HEK293T (cell line): ENCODE measurements at regions not wholly inside any gene's neighbourhood (a gene's known extent, or its start where the extent isn't known, plus 50 kb on each side); places are given as distances from the start of the nearest gene placed in this dataset.

Experiments
- ARNT ChIP-seq: fragments of 450-650 bp; IDR thresholded peaks from 2 replicates; pipeline ENCODE4 v1.6.1; 2017; ENCODE audit warnings: mild to moderate bottlenecking
- BHLHE40 ChIP-seq: fragments of 450-650 bp; IDR thresholded peaks from 2 replicates; pipeline ENCODE4 v1.6.1; 2016; ENCODE audit warnings: mild to moderate bottlenecking, moderate library complexity, borderline replicate concordance
- ELF4 ChIP-seq: fragments of 450-650 bp; IDR thresholded peaks from 2 replicates; pipeline ENCODE4 v1.6.1; 2017; ENCODE audit warnings: antibody characterized with exemption
- FOXA1 ChIP-seq: fragments of 450-650 bp; IDR thresholded peaks from 2 replicates; pipeline ENCODE4 v1.6.1; 2016; ENCODE audit warnings: mild to moderate bottlenecking
- FOXK2 ChIP-seq: fragments of 450-650 bp; IDR thresholded peaks from 2 replicates; pipeline ENCODE4 v1.6.1; 2016; ENCODE audit warnings: mild to moderate bottlenecking
- FOXM1 ChIP-seq: fragments of 450-650 bp; IDR thresholded peaks from 2 replicates; pipeline ENCODE4 v1.6.1; 2017; ENCODE audit warnings: mild to moderate bottlenecking, borderline replicate concordance
- HDGF ChIP-seq: fragments of 450-650 bp; IDR thresholded peaks from 2 replicates; pipeline ENCODE4 v1.6.1; 2017; ENCODE audit warnings: antibody characterized with exemption, borderline replicate concordance
- NFRKB ChIP-seq: fragments of 450-650 bp; IDR thresholded peaks from 2 replicates; pipeline ENCODE4 v1.6.1; 2016; ENCODE audit warnings: mild to moderate bottlenecking, moderate library complexity
- PKNOX1 ChIP-seq: fragments of 450-650 bp; IDR thresholded peaks from 2 replicates; pipeline ENCODE4 v1.6.1; 2016
- SUZ12 ChIP-seq: fragments of 450-650 bp; IDR thresholded peaks from 2 replicates; pipeline ENCODE4 v1.6.1; 2016; ENCODE audit warnings: mild to moderate bottlenecking
- TARDBP ChIP-seq: fragments of 450-650 bp; IDR thresholded peaks from 2 replicates; pipeline ENCODE4 v1.6.1; 2016

- no peak for TF ChIP-seq NFRKB
- TF ChIP-seq SUZ12: no peak
- TF ChIP-seq BHLHE40: no peak
- TF ChIP-seq HDGF: no peak
- TF ChIP-seq ARNT: no peak
- TF ChIP-seq FOXM1: no peak
- no peak for TF ChIP-seq PKNOX1
- TF ChIP-seq TARDBP: no peak
- TF ChIP-seq FOXA1: no peak
- no peak for TF ChIP-seq ELF4
- no peak for TF ChIP-seq FOXK2
Measured at GRCh38 chr7:36078816-36079360, 74.2 kb upstream of the EEPD1 start.
